OCI-LY7 (cell line): ENCODE measurements at regions not wholly inside any gene's neighbourhood (a gene's known extent, or its start where the extent isn't known, plus 50 kb on each side); places are given as distances from the start of the nearest gene placed in this dataset.

Experiments used
- BruUV-seq: library from RNA; stranded (reverse); fragments of 400-500 nt; replicated peaks from 2 replicates; lab custom pipeline; 2021; lab: Mats Ljungman, UMichigan
- CTCF ChIA-PET: fragments of 300-600 bp; sonication (Branson Sonifier 250); formaldehyde crosslinking; loops from one replicate; lab custom pipeline; 2022; ENCODE audit warnings: antibody characterized with exemption; ENCODE audit not compliant: unreplicated experiment; lab: Charles Lee
- POLR2A ChIA-PET: fragments of 300-600 bp; sonication (Branson Sonifier 250); formaldehyde crosslinking; loops from one replicate; lab custom pipeline; 2022; ENCODE audit warnings: antibody characterized with exemption; lab: Charles Lee
- DNase-seq: peaks from one replicate; pipeline ENCODE4 v3.0.0-alpha.2; 2015; ENCODE audit warnings: low spot score
- H2AFZ ChIP-seq: fragments of 200-600 bp; sonication (generic), shearing (Covaris generic); 2 replicates; pipeline ENCODE4 v1.6.1; 2014; ENCODE audit warnings: mild to moderate bottlenecking, antibody characterized with exemption, low read length, moderate library complexity
- H3K27ac ChIP-seq: fragments of 200-600 bp; sonication (generic); 2 replicates; pipeline ENCODE4 v1.5.1; 2014; ENCODE audit warnings: mixed run types, low read depth, mild to moderate bottlenecking, moderate library complexity, low read length, inconsistent platforms; ENCODE audit not compliant: poor library complexity, severe bottlenecking
- H3K36me3 ChIP-seq: fragments of 200-600 bp; sonication (generic); 2 replicates; pipeline ENCODE4 v1.6.1; 2014; ENCODE audit warnings: mild to moderate bottlenecking, antibody characterized with exemption, low read length, moderate library complexity, mixed read lengths; ENCODE audit not compliant: insufficient read depth
- H3K4me1 ChIP-seq: fragments of 200-600 bp; sonication (generic); 2 replicates; pipeline ENCODE4 v1.5.1; 2014; ENCODE audit warnings: mild to moderate bottlenecking, low read length; ENCODE audit not compliant: insufficient read depth, poor library complexity, severe bottlenecking
- H3K4me2 ChIP-seq: fragments of 200-600 bp; sonication (generic); 2 replicates; pipeline ENCODE4 v1.6.1; 2014; ENCODE audit warnings: mild to moderate bottlenecking, low read length
- H3K4me3 ChIP-seq: fragments of 200-600 bp; sonication (generic); 2 replicates; pipeline ENCODE4 v1.5.1; 2014; ENCODE audit warnings: mild to moderate bottlenecking, low read depth, low read length; ENCODE audit not compliant: poor library complexity, severe bottlenecking
- H3K79me2 ChIP-seq: fragments of 200-600 bp; sonication (generic); 2 replicates; pipeline ENCODE4 v1.6.1; 2016; ENCODE audit warnings: low read depth, mild to moderate bottlenecking, low read length, moderate library complexity, mixed read lengths; ENCODE audit not compliant: insufficient read depth
- H3K9me2 ChIP-seq: fragments of 200-600 bp; sonication (generic); 2 replicates; pipeline ENCODE4 v1.6.1; 2016; ENCODE audit warnings: mild to moderate bottlenecking, low read length, mixed read lengths; ENCODE audit not compliant: insufficient read depth
- H3K9me3 ChIP-seq: fragments of 200-600 bp; sonication (generic); 2 replicates; pipeline ENCODE4 v1.6.1; 2014; ENCODE audit warnings: mild to moderate bottlenecking, mixed run types, low read length, mixed read lengths
- H4K20me1 ChIP-seq: fragments of 200-600 bp; sonication (generic); 2 replicates; pipeline ENCODE4 v1.6.1; 2014; ENCODE audit warnings: mild to moderate bottlenecking, antibody characterized with exemption, low read length, moderate library complexity, mixed read lengths; ENCODE audit not compliant: insufficient read depth
- CTCF ChIP-seq: fragments of 200-600 bp; sonication (generic); conservative IDR thresholded peaks from 2 replicates; pipeline ENCODE4 v1.5.1; 2014; ENCODE audit warnings: mild to moderate bottlenecking, antibody characterized with exemption, low read length, moderate library complexity, mixed read lengths
- EZH2phosphoT487 ChIP-seq: fragments of 200-600 bp; sonication (generic); IDR thresholded peaks from 2 replicates; pipeline ENCODE4 v1.6.1; 2018; ENCODE audit warnings: low read depth, borderline replicate concordance, mild to moderate bottlenecking, mixed run types, antibody characterized with exemption, low read length, moderate library complexity, mixed read lengths
- intact Hi-C: fragments of 100-400 bp; cut with micrococcal nuclease; formaldehyde crosslinking; loops from one replicate; pipeline ENCODE4 v1.10.0; 2022; ENCODE audit not compliant: unreplicated experiment

- Histone ChIP-seq H4K20me1 (no peaks in the 10 kb centered on the region), H3K4me3 (no peak overlapping the region), H3K4me2 (no peak overlapping the region), H3K79me2 (no peaks in the 10 kb centered on the region), H3K9me2 (no peaks in the 10 kb centered on the region), H3K27ac (no peak overlapping the region), H3K4me1 (no peaks in the 10 kb centered on the region), H2AFZ (no peak overlapping the region), H3K36me3 (no peaks in the 10 kb centered on the region), H3K9me3 (no peaks in the 10 kb centered on the region)
- intact Hi-C loops: no loop called here
- CTCF ChIA-PET: no interaction called here
- no TSS peak for BruUV-seq
- POLR2A ChIA-PET: no interaction called here
- no peak for TF ChIP-seq CTCF
- TF ChIP-seq EZH2phosphoT487: no peak
- no peak for DNase-seq
Observed at GRCh38 chr2:138183705-138184104, 219.4 kb downstream of the HNMT start.

GRCh38 chr2:138184428-138184827, 220.2 kb downstream of the HNMT start:
- Histone ChIP-seq H3K79me2 (no peaks in the 10 kb centered on the region), H3K9me3 (no peaks in the 10 kb centered on the region), H4K20me1 (no peaks in the 10 kb centered on the region), H2AFZ (no peak overlapping the region), H3K36me3 (no peaks in the 10 kb centered on the region), H3K4me3 (no peak overlapping the region), H3K4me2 (no peak overlapping the region), H3K9me2 (no peaks in the 10 kb centered on the region), H3K4me1 (no peaks in the 10 kb centered on the region), H3K27ac (no peak overlapping the region)
- no TSS peak for BruUV-seq
- intact Hi-C loops: no loop called here
- DNase-seq: no peak
- POLR2A ChIA-PET: no interaction called here
- TF ChIP-seq EZH2phosphoT487 (no peak), CTCF (no peak)
- CTCF ChIA-PET: no interaction called here

GRCh38 chr2:138185827-138186226, 221.6 kb downstream of the HNMT start:
- no peak for TF ChIP-seq CTCF
- TF ChIP-seq EZH2phosphoT487: no peak
- Histone ChIP-seq H2AFZ (no peak overlapping the region), H3K4me2 (no peak overlapping the region), H3K9me2 (no peaks in the 10 kb centered on the region), H3K4me3 (no peak overlapping the region), H3K36me3 (no peaks in the 10 kb centered on the region), H3K27ac (no peak overlapping the region), H4K20me1 (no peaks in the 10 kb centered on the region), H3K79me2 (no peaks in the 10 kb centered on the region), H3K9me3 (no peaks in the 10 kb centered on the region), H3K4me1 (no peaks in the 10 kb centered on the region)
- CTCF ChIA-PET: no interaction called here
- intact Hi-C loops: no loop called here
- no TSS peak for BruUV-seq
- POLR2A ChIA-PET: interaction anchor here (0.6 kb wide), 1 partner anchor 10 kb away, joined by 3 read pairs; no protein-coding TSS in a partner anchor
- no peak for DNase-seq
